IMR-90 (cell line): ENCODE measurements at regions not wholly inside any gene's neighbourhood (a gene's known extent, or its start where the extent isn't known, plus 50 kb on each side); places are given as distances from the start of the nearest gene placed in this dataset.

Experiments
- CEBPB ChIP-seq: IDR thresholded peaks from 2 replicates; pipeline ENCODE4 v1.6.1; 2012; ENCODE audit warnings: low read depth, low read length, improper control_type of control experiment
- CTCF ChIP-seq: conservative IDR thresholded peaks from 2 replicates; pipeline ENCODE4 v1.5.1; 2012; ENCODE audit warnings: mild to moderate bottlenecking, low read depth, low read length, improper control_type of control experiment
- POLR2A ChIP-seq: IDR thresholded peaks from 2 replicates; pipeline ENCODE4 v1.6.1; 2012; ENCODE audit warnings: mild to moderate bottlenecking, low read depth, low read length
- RAD21 ChIP-seq: IDR thresholded peaks from 2 replicates; pipeline ENCODE4 v1.6.1; 2012; ENCODE audit warnings: low read length, improper control_type of control experiment
- TF ChIP-seq, protein P1 (sequence below): fragments of 150-350 bp; IDR thresholded peaks from 2 replicates; pipeline ENCODE4 v1.6.1; 2016; ENCODE audit warnings: low read depth, mild to moderate bottlenecking, low read length, moderate library complexity, borderline replicate concordance

DNA sequence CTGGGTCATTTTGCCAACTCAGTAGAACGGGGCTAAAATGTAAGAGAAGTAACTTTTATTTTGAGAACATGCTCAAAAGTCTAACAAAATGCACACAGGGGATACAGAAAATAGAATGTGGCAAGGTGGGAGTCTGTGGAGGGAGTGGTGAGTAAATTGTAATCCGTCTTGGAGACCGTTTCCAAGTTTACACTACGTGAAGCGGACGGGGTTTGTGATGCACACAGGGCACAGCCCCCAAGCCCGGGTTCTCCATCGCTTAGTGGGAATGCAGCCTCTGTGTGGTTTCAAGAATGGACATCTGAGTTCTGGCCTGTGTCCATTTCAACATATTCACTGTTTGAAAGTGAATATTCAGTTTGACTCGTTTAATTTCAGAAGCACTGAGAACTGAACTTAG is 65.0 kb upstream of the TMEM18 start:
- no peak for TF ChIP-seq POLR2A
- no peak for TF ChIP-seq CTCF
- no peak for TF ChIP-seq RAD21
- TF ChIP-seq, protein P1, sequence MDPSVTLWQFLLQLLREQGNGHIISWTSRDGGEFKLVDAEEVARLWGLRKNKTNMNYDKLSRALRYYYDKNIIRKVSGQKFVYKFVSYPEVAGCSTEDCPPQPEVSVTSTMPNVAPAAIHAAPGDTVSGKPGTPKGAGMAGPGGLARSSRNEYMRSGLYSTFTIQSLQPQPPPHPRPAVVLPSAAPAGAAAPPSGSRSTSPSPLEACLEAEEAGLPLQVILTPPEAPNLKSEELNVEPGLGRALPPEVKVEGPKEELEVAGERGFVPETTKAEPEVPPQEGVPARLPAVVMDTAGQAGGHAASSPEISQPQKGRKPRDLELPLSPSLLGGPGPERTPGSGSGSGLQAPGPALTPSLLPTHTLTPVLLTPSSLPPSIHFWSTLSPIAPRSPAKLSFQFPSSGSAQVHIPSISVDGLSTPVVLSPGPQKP: no peak
- no peak for TF ChIP-seq CEBPB
